RWPE1 (cell line): ENCODE measurements at regions not wholly inside any gene's neighbourhood (a gene's known extent, or its start where the extent isn't known, plus 50 kb on each side); places are given as distances from the start of the nearest gene placed in this dataset.
"Not testable (repeated sequence)": the region's sequence is repeated elsewhere in the genome, so short reads cannot be mapped to it uniquely, and the experiment has no call there.

Source experiments
- CTCF ChIA-PET: fragments of 350-600 bp; sonication (Branson Sonifier 250); formaldehyde crosslinking; extraction: SDS; loops from one replicate; lab custom pipeline; 2021; lab: Yijun Ruan, JAX
- POLR2A ChIA-PET: fragments of 400-600 bp; formaldehyde crosslinking; extraction: SDS; loops from one replicate; lab custom pipeline; 2020; ENCODE audit warnings: antibody characterized with exemption; ENCODE audit not compliant: low non-redundant PET; lab: Yijun Ruan, JAX
- DNase-seq: peaks from one replicate; pipeline ENCODE4 v3.0.0; 2012; ENCODE audit warnings: low spot score
- H3K27ac ChIP-seq: fragments of 450-650 bp; 2 replicates; pipeline ENCODE4 v1.5.1; 2017
- CTCF ChIP-seq: fragments of 450-650 bp; conservative IDR thresholded peaks from 2 replicates; pipeline ENCODE4 v1.5.1; 2017; ENCODE audit warnings: low read depth, mild to moderate bottlenecking

GRCh38 chr2:199552141-199552540 is 94.4 kb upstream of the SATB2 start:
- CTCF ChIA-PET: no interaction called here
- no peak for TF ChIP-seq CTCF
- POLR2A ChIA-PET: no interaction called here
- DNase-seq: no peak
- H3K27ac ChIP-seq: no peak overlapping the region

GRCh38 chr2:199543606-199544172 is 86.0 kb upstream of the SATB2 start:
- H3K27ac ChIP-seq: no peak overlapping the region
- CTCF ChIA-PET: interaction anchor here (0.6 kb wide), 1 partner anchor 48 kb away, joined by 3 read pairs; no protein-coding TSS in a partner anchor
- no peak for DNase-seq
- POLR2A ChIA-PET: no interaction called here
- no peak for TF ChIP-seq CTCF

GRCh38 chr2:199535445-199536177 is 77.9 kb upstream of the SATB2 start:
- CTCF ChIA-PET: no interaction called here
- no peak overlapping the region for H3K27ac ChIP-seq
- no peak for DNase-seq
- POLR2A ChIA-PET: no interaction called here
- no peak for TF ChIP-seq CTCF

GRCh38 chr2:199533873-199534272 is 76.1 kb upstream of the SATB2 start:
- DNase-seq, CTCF ChIA-PET, H3K27ac ChIP-seq, POLR2A ChIA-PET: not testable (repeated sequence)

DNA sequence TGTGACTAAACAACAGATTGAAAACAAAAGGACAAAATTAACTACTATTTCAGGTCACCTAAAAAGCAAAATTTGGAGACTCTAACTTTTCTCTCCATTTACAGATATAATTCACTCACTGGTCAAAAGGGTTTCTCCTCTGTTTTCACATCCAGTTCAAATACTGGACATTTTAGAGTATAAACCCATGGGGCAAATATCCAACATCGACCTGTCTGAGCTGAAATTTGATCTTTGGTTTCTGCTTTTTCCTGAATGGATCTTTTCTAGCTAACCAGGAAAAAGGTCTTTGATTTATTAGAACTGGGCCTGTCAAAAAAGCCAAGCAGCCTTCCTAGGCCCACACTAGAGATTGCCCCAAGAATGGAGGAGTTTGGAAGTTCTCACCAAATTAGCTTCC is 69.3 kb upstream of the SATB2 start:
- H3K27ac ChIP-seq: no peak overlapping the region
- ChIA-PET CTCF (no interaction called here), POLR2A (no interaction called here)
- no peak for TF ChIP-seq CTCF
- no peak for DNase-seq

DNA sequence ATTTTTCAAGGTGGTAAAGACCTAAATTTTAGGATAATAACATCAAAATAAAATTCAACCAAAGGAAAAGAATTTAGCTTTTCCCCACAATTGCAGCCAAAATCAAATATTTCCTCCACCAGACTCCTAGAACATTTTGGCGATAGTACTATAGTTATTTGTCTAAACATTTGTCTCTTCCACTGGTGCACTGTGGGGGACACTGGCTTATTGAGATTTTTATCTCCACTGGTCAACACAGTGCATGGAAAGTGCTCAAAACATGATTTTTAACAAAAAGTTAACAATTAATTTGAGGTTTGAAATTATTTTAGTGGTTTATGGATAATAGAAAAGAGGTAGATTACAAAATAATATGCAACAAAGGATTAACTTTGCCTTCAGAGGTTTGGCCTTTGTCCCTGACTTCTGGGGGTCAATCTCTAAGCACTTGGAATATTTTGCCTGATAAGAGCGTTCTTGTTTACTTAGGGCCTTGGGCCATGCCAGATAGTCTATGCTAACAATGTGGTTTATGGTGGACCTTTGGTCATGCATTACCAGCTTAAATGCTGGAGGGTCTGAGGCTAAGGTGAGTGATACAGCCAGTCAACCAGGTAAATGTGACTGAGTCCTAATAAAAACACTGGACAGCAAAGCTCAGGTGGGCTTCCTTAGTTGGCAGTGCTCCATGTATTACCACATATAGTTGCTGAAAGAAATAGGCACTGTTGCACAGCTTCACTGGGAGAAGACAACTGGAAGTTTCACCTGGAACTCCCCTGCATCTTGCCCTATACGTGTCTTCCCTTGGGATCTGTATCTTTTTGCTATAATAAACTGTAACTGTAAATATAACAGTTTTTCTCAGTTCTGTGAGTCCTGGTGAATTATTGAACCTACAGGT is 67.2 kb upstream of the SATB2 start:
- TF ChIP-seq CTCF: no peak
- no peak overlapping the region for H3K27ac ChIP-seq
- CTCF ChIA-PET: no interaction called here
- no peak for DNase-seq
- POLR2A ChIA-PET: no interaction called here
